IMR-90 (cell line): ENCODE measurements at regions not wholly inside any gene's neighbourhood (a gene's known extent, or its start where the extent isn't known, plus 50 kb on each side); places are given as distances from the start of the nearest gene placed in this dataset.

ENCODE experiments used
- ATAC-seq: fragments of 200-7000 bp; cut with Tn5 transposase; 2 replicates; pipeline ENCODE4 v1.9.1; 2020; ENCODE audit warnings: low read depth, mild to moderate bottlenecking, moderate library complexity
- BruUV-seq: library from RNA; stranded (reverse); fragments of 400-500 nt; replicated peaks from 2 replicates; lab custom pipeline; 2021; lab: Mats Ljungman, UMichigan
- CTCF ChIA-PET: fragments of 300-600 bp; formaldehyde crosslinking; extraction: SDS; loops from one replicate; lab custom pipeline; 2021; ENCODE audit warnings: antibody characterized with exemption; lab: Yijun Ruan, JAX
- POLR2A ChIA-PET: fragments of 300-600 bp; sonication (Branson Sonifier 250); formaldehyde crosslinking; loops from one replicate; lab custom pipeline; 2022; ENCODE audit warnings: antibody characterized with exemption; ENCODE audit not compliant: unreplicated experiment; lab: Charles Lee
- DNase-seq: peaks from one replicate; pipeline ENCODE4 v3.0.0; 2013
- H2AFZ ChIP-seq: replicated peaks from 2 replicates; pipeline ENCODE3; 2013; ENCODE audit warnings: low read length, mild to moderate bottlenecking; ENCODE audit not compliant: poor library complexity
- H2AK5ac ChIP-seq: 2 replicates; pipeline ENCODE4 v1.6.1; 2013; ENCODE audit warnings: low read depth, low read length, inconsistent platforms
- H2AK9ac ChIP-seq: replicated peaks from 2 replicates; pipeline ENCODE3; 2013; ENCODE audit warnings: mild to moderate bottlenecking, low read depth, low read length, moderate library complexity; ENCODE audit not compliant: poor library complexity
- H2BK120ac ChIP-seq: 2 replicates; pipeline ENCODE4 v1.6.1; 2013; ENCODE audit warnings: low read depth, low read length, inconsistent platforms
- H2BK15ac ChIP-seq: 3 replicates; pipeline ENCODE4 v1.6.1; 2013; ENCODE audit warnings: low read depth, low read length, inconsistent platforms
- H2BK20ac ChIP-seq: 2 replicates; pipeline ENCODE4 v1.6.1; 2013; ENCODE audit warnings: low read depth, mild to moderate bottlenecking, inconsistent platforms, low read length, moderate library complexity
- H2BK5ac ChIP-seq: 2 replicates; pipeline ENCODE4 v1.6.1; 2013; ENCODE audit warnings: mild to moderate bottlenecking, low read depth, low read length, inconsistent platforms; ENCODE audit not compliant: poor library complexity, severe bottlenecking
- H3K14ac ChIP-seq: replicated peaks from 2 replicates; pipeline ENCODE4 v1.6.1; 2013; ENCODE audit warnings: low read depth, low read length, inconsistent platforms
- H3K18ac ChIP-seq: 2 replicates; pipeline ENCODE4 v1.6.1; 2013; ENCODE audit warnings: low read depth, low read length, control low read depth
- H3K23ac ChIP-seq: 2 replicates; pipeline ENCODE4 v1.6.1; 2013; ENCODE audit warnings: low read depth, low read length, inconsistent platforms
- H3K27ac ChIP-seq: 2 replicates; pipeline ENCODE4 v1.5.1; 2013; ENCODE audit warnings: mild to moderate bottlenecking, control low read depth, low read length; ENCODE audit not compliant: insufficient read depth
- H3K27me3 ChIP-seq: 2 replicates; pipeline ENCODE4 v1.6.1; 2013; ENCODE audit warnings: low read length; ENCODE audit not compliant: control insufficient read depth, insufficient read depth
- H3K36me3 ChIP-seq: 2 replicates; pipeline ENCODE4 v1.6.1; 2013; ENCODE audit warnings: low read length, mixed read lengths; ENCODE audit not compliant: control insufficient read depth, insufficient read depth
- H3K4ac ChIP-seq: 2 replicates; pipeline ENCODE4 v1.6.1; 2013; ENCODE audit warnings: low read depth, low read length, inconsistent platforms
- H3K4me1 ChIP-seq: 2 replicates; pipeline ENCODE4 v1.6.1; 2013; ENCODE audit warnings: low read length, mixed read lengths; ENCODE audit not compliant: control insufficient read depth, insufficient read depth
- H3K4me2 ChIP-seq: 2 replicates; pipeline ENCODE4 v1.6.1; 2013; ENCODE audit warnings: low read depth, mild to moderate bottlenecking, control low read depth, low read length, moderate library complexity
- H3K4me3 ChIP-seq: 2 replicates; pipeline ENCODE4 v1.5.1; 2013; ENCODE audit warnings: low read depth, mild to moderate bottlenecking, control low read depth, low read length, moderate library complexity; ENCODE audit not compliant: insufficient read depth
- H3K56ac ChIP-seq: 2 replicates; pipeline ENCODE4 v1.6.1; 2013; ENCODE audit warnings: low read length, inconsistent platforms; ENCODE audit not compliant: insufficient read depth; ENCODE audit errors: extremely low read depth
- H3K79me1 ChIP-seq, 2 experiments: 2 replicates each; pipeline ENCODE4 v1.6.1; 2013; ENCODE audit warnings: low read length in 2 of 2, inconsistent platforms in 1 of 2, low read depth in 1 of 2
- H3K9ac ChIP-seq: 2 replicates; pipeline ENCODE4 v1.6.1; 2013; ENCODE audit warnings: low read depth, low read length, control low read depth
- H3K9me1 ChIP-seq: 2 replicates; pipeline ENCODE4 v1.6.1; 2013; ENCODE audit warnings: low read length, inconsistent platforms; ENCODE audit not compliant: insufficient read depth
- H3K9me3 ChIP-seq: 2 replicates; pipeline ENCODE4 v1.6.1; 2013; ENCODE audit warnings: low read length; ENCODE audit not compliant: control insufficient read depth, insufficient read depth
- H4K20me1 ChIP-seq: 2 replicates; pipeline ENCODE4 v1.6.1; 2013; ENCODE audit warnings: low read length, inconsistent platforms; ENCODE audit not compliant: insufficient read depth
- H4K5ac ChIP-seq: 2 replicates; pipeline ENCODE4 v1.6.1; 2013; ENCODE audit warnings: mild to moderate bottlenecking, low read depth, low read length, control low read depth
- H4K8ac ChIP-seq, 2 experiments: 2 replicates each; pipeline ENCODE4 v1.6.1; 2013; ENCODE audit warnings: low read depth in 2 of 2, low read length in 2 of 2, control low read depth in 1 of 2, inconsistent platforms in 1 of 2
- H4K91ac ChIP-seq: 2 replicates; pipeline ENCODE4 v1.6.1; 2013; ENCODE audit warnings: low read depth, low read length, inconsistent platforms; ENCODE audit not compliant: insufficient read depth
- CHD1 ChIP-seq: IDR thresholded peaks from 2 replicates; pipeline ENCODE4 v1.6.1; 2012; ENCODE audit warnings: low read depth, low read length, improper control_type of control experiment
- ELK1 ChIP-seq: fragments of 150-350 bp; IDR thresholded peaks from 2 replicates; pipeline ENCODE4 v1.6.1; 2016; ENCODE audit warnings: low read depth, mild to moderate bottlenecking, low read length, moderate library complexity, borderline replicate concordance
- MXI1 ChIP-seq: IDR thresholded peaks from 2 replicates; pipeline ENCODE4 v1.6.1; 2012; ENCODE audit warnings: low read depth, mild to moderate bottlenecking, low read length, moderate library complexity, borderline replicate concordance
- POLR2A ChIP-seq: IDR thresholded peaks from 2 replicates; pipeline ENCODE4 v1.6.1; 2012; ENCODE audit warnings: mild to moderate bottlenecking, low read depth, low read length
- RAD21 ChIP-seq: IDR thresholded peaks from 2 replicates; pipeline ENCODE4 v1.6.1; 2012; ENCODE audit warnings: low read length, improper control_type of control experiment
- RCOR1 ChIP-seq: IDR thresholded peaks from 2 replicates; pipeline ENCODE4 v1.6.1; 2012; ENCODE audit warnings: mild to moderate bottlenecking, low read length, improper control_type of control experiment; ENCODE audit not compliant: insufficient replicate concordance
- USF2 ChIP-seq: fragments of 150-350 bp; IDR thresholded peaks from 2 replicates; pipeline ENCODE4 v1.6.1; 2017; ENCODE audit warnings: mild to moderate bottlenecking, antibody characterized with exemption, low read length, low read depth
- WGBS, 2 experiments: methylation state at CpG; one replicate each; pipeline versions ENCODE4 v1.1.5 to v1.1.7; 2013; ENCODE audit warnings: missing lambda C conversion rate in 2 of 2; ENCODE audit not compliant: insufficient read length in 1 of 2; ENCODE audit errors: extremely low coverage in 2 of 2; 5-methylcytosine and 5-hydroxymethylcytosine counted together
- dilution Hi-C: fragments of 300-500 bp; cut with HindIII; formaldehyde crosslinking; loops from one replicate; pipeline ENCODE4 v1.14.3; 2018; ENCODE audit warnings: low sequenced_read_pairs; ENCODE audit not compliant: unreplicated experiment
- in situ Hi-C: fragments of 300-500 bp; cut with MboI; formaldehyde crosslinking; loops from 3 replicates; pipeline ENCODE4 v1.14.3; 2019; ENCODE audit warnings: low sequenced_read_pairs, inconsistent platforms, mixed read lengths
- intact Hi-C: fragments of 100-400 bp; cut with micrococcal nuclease; formaldehyde crosslinking; loops from 2 replicates; pipeline ENCODE4 v1.10.0; 2022
- TF ChIP-seq, protein P1 (sequence below): conservative IDR thresholded peaks from 2 replicates; pipeline ENCODE4 v1.5.1; 2012; ENCODE audit warnings: mild to moderate bottlenecking, low read depth, low read length, improper control_type of control experiment

- Histone ChIP-seq H4K91ac (no peak overlapping the region), H3K27ac (no peak overlapping the region), H3K4me1 (no peaks in the 10 kb centered on the region), H3K27me3 (peaks cover 21% of the 10 kb centered on the region), H2AK9ac (no peak overlapping the region), H3K4me2 (no peak overlapping the region), H4K20me1 (no peaks in the 10 kb centered on the region), H2BK20ac (no peak overlapping the region), H3K4ac (no peak overlapping the region), H3K18ac (no peak overlapping the region), H4K5ac (no peak overlapping the region), H3K9me3 (no peaks in the 10 kb centered on the region), H3K79me1 (no peaks in the 10 kb centered on the region), H2AK5ac (no peak overlapping the region), H4K8ac (no peak overlapping the region), H3K14ac (no peak overlapping the region), H2BK15ac (no peak overlapping the region), H2AFZ (no peak overlapping the region), H3K9ac (no peak overlapping the region), H3K4me3 (no peak overlapping the region), H2BK5ac (no peak overlapping the region), H3K9me1 (no peaks in the 10 kb centered on the region), H3K23ac (no peak overlapping the region), H2BK120ac (no peak overlapping the region), H3K56ac (no peak overlapping the region), H3K36me3 (no peaks in the 10 kb centered on the region)
- ATAC-seq (no peak), DNase-seq (no peak)
- no CpG with 5 or more reads among the region's 9 CpGs for WGBS, 2 experiments
- ChIA-PET POLR2A (no interaction called here), CTCF (no interaction called here)
- dilution Hi-C loops, result no loop called here
- TF ChIP-seq POLR2A, result no peak
- no peak for TF ChIP-seq MXI1
- no peak for TF ChIP-seq CHD1
- TF ChIP-seq ELK1, result no peak
- TF ChIP-seq, protein P1, sequence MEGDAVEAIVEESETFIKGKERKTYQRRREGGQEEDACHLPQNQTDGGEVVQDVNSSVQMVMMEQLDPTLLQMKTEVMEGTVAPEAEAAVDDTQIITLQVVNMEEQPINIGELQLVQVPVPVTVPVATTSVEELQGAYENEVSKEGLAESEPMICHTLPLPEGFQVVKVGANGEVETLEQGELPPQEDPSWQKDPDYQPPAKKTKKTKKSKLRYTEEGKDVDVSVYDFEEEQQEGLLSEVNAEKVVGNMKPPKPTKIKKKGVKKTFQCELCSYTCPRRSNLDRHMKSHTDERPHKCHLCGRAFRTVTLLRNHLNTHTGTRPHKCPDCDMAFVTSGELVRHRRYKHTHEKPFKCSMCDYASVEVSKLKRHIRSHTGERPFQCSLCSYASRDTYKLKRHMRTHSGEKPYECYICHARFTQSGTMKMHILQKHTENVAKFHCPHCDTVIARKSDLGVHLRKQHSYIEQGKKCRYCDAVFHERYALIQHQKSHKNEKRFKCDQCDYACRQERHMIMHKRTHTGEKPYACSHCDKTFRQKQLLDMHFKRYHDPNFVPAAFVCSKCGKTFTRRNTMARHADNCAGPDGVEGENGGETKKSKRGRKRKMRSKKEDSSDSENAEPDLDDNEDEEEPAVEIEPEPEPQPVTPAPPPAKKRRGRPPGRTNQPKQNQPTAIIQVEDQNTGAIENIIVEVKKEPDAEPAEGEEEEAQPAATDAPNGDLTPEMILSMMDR, result no peak
- TF ChIP-seq USF2, result no peak
- no peak for TF ChIP-seq RAD21
- no peak for TF ChIP-seq RCOR1
- in situ Hi-C loops, result loop anchor here (25.0 kb wide), 1 partner anchor 1447 kb away; no protein-coding TSS in a partner anchor
- intact Hi-C loops, result no loop called here
- BruUV-seq, result no TSS peak
Observed at GRCh38 chr13:99665711-99666110, 164.4 kb downstream of the TM9SF2 start.
